ENCODE measurements at regions not wholly inside any gene's neighbourhood (a gene's known extent, or its start where the extent isn't known, plus 50 kb on each side); places are given as distances from the start of the nearest gene placed in this dataset.

- H3K4me1 Mint-ChIP-seq (ENCODE audit: unreplicated experiment), result no peaks in the 10 kb centered on the region
- no peak overlapping the region for H3K4me3 Mint-ChIP-seq (ENCODE audit: unreplicated experiment)
- no peaks in the 10 kb centered on the region for H3K36me3 Mint-ChIP-seq (ENCODE audit: unreplicated experiment)
- H3K27me3 Mint-ChIP-seq (ENCODE audit: unreplicated experiment), result peaks cover 7% of the 10 kb centered on the region
- H3K9me3 Mint-ChIP-seq (ENCODE audit: unreplicated experiment), result no peaks in the 10 kb centered on the region
- DNase-seq (ENCODE audit: extremely low spot score, unreplicated experiment), result no peak
- no peak overlapping the region for H3K27ac Mint-ChIP-seq (ENCODE audit: unreplicated experiment)
- TF ChIP-seq, protein P1, sequence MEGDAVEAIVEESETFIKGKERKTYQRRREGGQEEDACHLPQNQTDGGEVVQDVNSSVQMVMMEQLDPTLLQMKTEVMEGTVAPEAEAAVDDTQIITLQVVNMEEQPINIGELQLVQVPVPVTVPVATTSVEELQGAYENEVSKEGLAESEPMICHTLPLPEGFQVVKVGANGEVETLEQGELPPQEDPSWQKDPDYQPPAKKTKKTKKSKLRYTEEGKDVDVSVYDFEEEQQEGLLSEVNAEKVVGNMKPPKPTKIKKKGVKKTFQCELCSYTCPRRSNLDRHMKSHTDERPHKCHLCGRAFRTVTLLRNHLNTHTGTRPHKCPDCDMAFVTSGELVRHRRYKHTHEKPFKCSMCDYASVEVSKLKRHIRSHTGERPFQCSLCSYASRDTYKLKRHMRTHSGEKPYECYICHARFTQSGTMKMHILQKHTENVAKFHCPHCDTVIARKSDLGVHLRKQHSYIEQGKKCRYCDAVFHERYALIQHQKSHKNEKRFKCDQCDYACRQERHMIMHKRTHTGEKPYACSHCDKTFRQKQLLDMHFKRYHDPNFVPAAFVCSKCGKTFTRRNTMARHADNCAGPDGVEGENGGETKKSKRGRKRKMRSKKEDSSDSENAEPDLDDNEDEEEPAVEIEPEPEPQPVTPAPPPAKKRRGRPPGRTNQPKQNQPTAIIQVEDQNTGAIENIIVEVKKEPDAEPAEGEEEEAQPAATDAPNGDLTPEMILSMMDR (IDR thresholded peaks at IDR 0.05), result no peak
These were observed 105.2 kb upstream of the SLC28A3 start for GRCh38 chr9:84445737-84446136.

DNA sequence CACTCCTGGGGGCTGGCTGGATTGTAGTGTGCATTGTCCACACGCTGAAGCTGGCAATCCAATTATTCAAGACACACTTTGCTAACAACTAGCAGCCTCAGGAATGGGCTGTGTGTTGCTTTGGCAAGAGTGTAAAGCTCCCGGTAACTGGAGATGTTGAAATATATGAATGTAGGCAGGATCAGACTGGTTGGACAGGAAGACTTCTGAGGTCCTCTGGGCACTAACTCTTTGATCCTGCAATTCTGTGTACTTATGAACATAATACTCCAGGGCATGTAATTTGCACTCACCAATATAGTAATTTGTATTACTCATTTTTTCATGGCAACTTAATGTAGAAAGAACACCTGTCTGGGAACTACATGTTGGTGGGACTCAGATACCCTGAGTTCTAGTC, 106.7 kb upstream of the SLC28A3 start:
- H3K9me3 Mint-ChIP-seq (ENCODE audit: unreplicated experiment), result no peaks in the 10 kb centered on the region
- TF ChIP-seq, protein P1 (IDR thresholded peaks at IDR 0.05), result no peak
- H3K27ac Mint-ChIP-seq (ENCODE audit: unreplicated experiment), result no peak overlapping the region
- H3K4me3 Mint-ChIP-seq (ENCODE audit: unreplicated experiment), result no peak overlapping the region
- H3K4me1 Mint-ChIP-seq (ENCODE audit: unreplicated experiment), result no peaks in the 10 kb centered on the region
- peaks cover 7% of the 10 kb centered on the region for H3K27me3 Mint-ChIP-seq (ENCODE audit: unreplicated experiment)
- H3K36me3 Mint-ChIP-seq (ENCODE audit: unreplicated experiment), result no peaks in the 10 kb centered on the region
- no peak for DNase-seq (ENCODE audit: extremely low spot score, unreplicated experiment)

- H3K4me3 Mint-ChIP-seq (ENCODE audit: unreplicated experiment), result no peak overlapping the region
- H3K27ac Mint-ChIP-seq (ENCODE audit: unreplicated experiment), result no peak overlapping the region
- no peaks in the 10 kb centered on the region for H3K4me1 Mint-ChIP-seq (ENCODE audit: unreplicated experiment)
- TF ChIP-seq, protein P1 (IDR thresholded peaks at IDR 0.05), result no peak
- no peaks in the 10 kb centered on the region for H3K9me3 Mint-ChIP-seq (ENCODE audit: unreplicated experiment)
- no peak for DNase-seq (ENCODE audit: extremely low spot score, unreplicated experiment)
- H3K36me3 Mint-ChIP-seq (ENCODE audit: unreplicated experiment), result no peaks in the 10 kb centered on the region
- peaks cover 13% of the 10 kb centered on the region for H3K27me3 Mint-ChIP-seq (ENCODE audit: unreplicated experiment)
These were observed 109.5 kb upstream of the SLC28A3 start for GRCh38 chr9:84450029-84450428.

DNA sequence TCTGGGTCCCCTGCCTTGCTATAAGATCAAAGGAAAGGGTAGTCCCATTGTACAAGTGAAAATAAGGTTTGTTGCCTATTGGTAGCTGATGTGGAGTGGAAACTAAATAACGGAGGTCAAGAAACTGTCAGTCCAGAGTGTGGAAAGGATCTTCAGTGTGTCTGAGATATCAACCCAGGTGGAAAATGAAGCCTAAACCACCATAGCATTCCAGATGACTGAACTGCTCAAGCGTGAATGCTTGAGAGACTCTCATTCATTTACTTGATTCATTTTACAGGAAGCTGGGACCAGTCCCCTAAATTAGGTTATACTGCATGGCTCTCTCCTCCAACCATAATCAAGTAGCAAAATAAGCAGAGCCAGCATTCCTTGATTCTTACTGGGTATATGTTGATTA, 116.0 kb upstream of the SLC28A3 start:
- DNase-seq (ENCODE audit: extremely low spot score, unreplicated experiment), result no peak
- H3K27me3 Mint-ChIP-seq (ENCODE audit: unreplicated experiment), result peaks cover 14% of the 10 kb centered on the region
- H3K4me3 Mint-ChIP-seq (ENCODE audit: unreplicated experiment), result no peak overlapping the region
- TF ChIP-seq, protein P1 (IDR thresholded peaks at IDR 0.05), result no peak
- H3K9me3 Mint-ChIP-seq (ENCODE audit: unreplicated experiment), result peaks cover 7% of the 10 kb centered on the region
- H3K27ac Mint-ChIP-seq (ENCODE audit: unreplicated experiment), result no peak overlapping the region
- no peaks in the 10 kb centered on the region for H3K36me3 Mint-ChIP-seq (ENCODE audit: unreplicated experiment)
- no peaks in the 10 kb centered on the region for H3K4me1 Mint-ChIP-seq (ENCODE audit: unreplicated experiment)

DNA sequence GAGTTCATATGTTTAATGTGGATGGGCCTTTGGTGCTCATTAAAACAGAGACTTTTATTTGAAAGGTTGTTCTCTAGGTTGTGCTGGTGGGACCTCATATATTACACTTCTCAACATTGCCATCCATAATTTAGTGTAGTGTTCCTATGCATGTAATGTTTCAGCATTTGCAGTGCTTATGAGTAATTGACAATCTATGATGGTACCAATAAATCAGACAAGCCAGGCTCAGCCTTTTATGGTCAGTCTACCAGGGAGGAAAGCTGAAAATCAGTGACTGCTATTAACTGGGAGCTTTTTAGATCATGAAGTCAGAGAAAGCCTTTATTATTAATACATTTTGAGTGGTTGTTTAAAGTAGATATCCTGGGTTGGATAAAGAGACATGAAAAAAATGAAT, 120.1 kb upstream of the SLC28A3 start:
- no peaks in the 10 kb centered on the region for H3K4me1 Mint-ChIP-seq (ENCODE audit: unreplicated experiment)
- H3K4me3 Mint-ChIP-seq (ENCODE audit: unreplicated experiment), result no peak overlapping the region
- H3K9me3 Mint-ChIP-seq (ENCODE audit: unreplicated experiment), result peaks cover 7% of the 10 kb centered on the region
- H3K27ac Mint-ChIP-seq (ENCODE audit: unreplicated experiment), result no peak overlapping the region
- TF ChIP-seq, protein P1 (IDR thresholded peaks at IDR 0.05), result no peak
- DNase-seq (ENCODE audit: extremely low spot score, unreplicated experiment), result no peak
- H3K27me3 Mint-ChIP-seq (ENCODE audit: unreplicated experiment), result peaks cover 6% of the 10 kb centered on the region
- H3K36me3 Mint-ChIP-seq (ENCODE audit: unreplicated experiment), result no peaks in the 10 kb centered on the region
